ENCODE measurements at regions not wholly inside any gene's neighbourhood (a gene's known extent, or its start where the extent isn't known, plus 50 kb on each side); places are given as distances from the start of the nearest gene placed in this dataset.
"Not testable (repeated sequence)": the region's sequence is repeated elsewhere in the genome, so short reads cannot be mapped to it uniquely, and the experiment has no call there.

GRCh38 chr5:96497027-96497426 is 64.0 kb upstream of the PCSK1 start:
- H3K36me3 ChIP-seq (ENCODE audit: control insufficient read depth, insufficient read depth, low read length); H4K8ac ChIP-seq (ENCODE audit: low read depth, low read length); H4K5ac ChIP-seq (ENCODE audit: low read length); H3K79me2 ChIP-seq (ENCODE audit: control insufficient read depth, insufficient read depth, low read length); H3K4me3 ChIP-seq (ENCODE audit: low read length); H2BK120ac ChIP-seq (ENCODE audit: low read depth, low read length); H3K4me1 ChIP-seq (ENCODE audit: control insufficient read depth, low read depth, low read length); H3K18ac ChIP-seq (ENCODE audit: low read length); H3K9ac ChIP-seq (ENCODE audit: low read length); H3K27me3 ChIP-seq (ENCODE audit: insufficient read depth, low read length, poor library complexity); H3K4ac ChIP-seq (ENCODE audit: low read depth, low read length); H2AK5ac ChIP-seq (ENCODE audit: low read length); H3K56ac ChIP-seq (ENCODE audit: low read length); H3K79me1 ChIP-seq (ENCODE audit: low read length); DNase-seq; H2BK15ac ChIP-seq (replicated peaks; ENCODE audit: low read depth); H2BK5ac ChIP-seq (ENCODE audit: low read length); H3K23ac ChIP-seq (ENCODE audit: low read length); H3K4me2 ChIP-seq (ENCODE audit: low read length); H3K27ac ChIP-seq (ENCODE audit: low read depth, low read length): not testable (repeated sequence)
- no CpG with 5 or more reads among the region's 1 CpG for WGBS (ENCODE audit: extremely low coverage, insufficient coverage, low lambda C conversion rate)

GRCh38 chr5:96499753-96500345 is 66.8 kb upstream of the PCSK1 start:
- no peak for DNase-seq
- Histone ChIP-seq H4K5ac (ENCODE audit: low read length) (no peak overlapping the region), H3K9ac (ENCODE audit: low read length) (no peak overlapping the region), H2BK5ac (ENCODE audit: low read length) (no peak overlapping the region), H4K8ac (ENCODE audit: low read depth, low read length) (no peak overlapping the region), H2BK15ac (replicated peaks; ENCODE audit: low read depth) (no peak overlapping the region), H3K4ac (ENCODE audit: low read depth, low read length) (no peak overlapping the region), H3K36me3 (ENCODE audit: control insufficient read depth, insufficient read depth, low read length) (no peaks in the 10 kb centered on the region), H3K79me1 (ENCODE audit: low read length) (no peaks in the 10 kb centered on the region), H3K79me2 (ENCODE audit: control insufficient read depth, insufficient read depth, low read length) (no peaks in the 10 kb centered on the region), H3K4me1 (ENCODE audit: control insufficient read depth, low read depth, low read length) (no peaks in the 10 kb centered on the region), H3K56ac (ENCODE audit: low read length) (no peak overlapping the region), H3K27ac (ENCODE audit: low read depth, low read length) (no peak overlapping the region), H3K23ac (ENCODE audit: low read length) (no peak overlapping the region), H3K27me3 (ENCODE audit: insufficient read depth, low read length, poor library complexity) (no peaks in the 10 kb centered on the region), H3K18ac (ENCODE audit: low read length) (no peak overlapping the region), H2BK120ac (ENCODE audit: low read depth, low read length) (no peak overlapping the region), H3K4me3 (ENCODE audit: low read length) (no peak overlapping the region), H2AK5ac (ENCODE audit: low read length) (no peak overlapping the region), H3K4me2 (ENCODE audit: low read length) (no peak overlapping the region)
- no CpG with 5 or more reads among the region's 8 CpGs for WGBS (ENCODE audit: extremely low coverage, insufficient coverage, low lambda C conversion rate)

- H4K5ac ChIP-seq (ENCODE audit: low read length), result no peak overlapping the region
Observed at GRCh38 chr5:96501991-96502646, 69.1 kb upstream of the PCSK1 start.

GRCh38 chr5:96503501-96504236 is 70.6 kb upstream of the PCSK1 start:
- no peak for DNase-seq
- no peak overlapping the region for H2BK120ac ChIP-seq (ENCODE audit: low read depth, low read length)
- no peak overlapping the region for H3K4ac ChIP-seq (ENCODE audit: low read depth, low read length)
- no peak overlapping the region for H3K9ac ChIP-seq (ENCODE audit: low read length)
- H3K36me3 ChIP-seq (ENCODE audit: control insufficient read depth, insufficient read depth, low read length), result no peaks in the 10 kb centered on the region
- no peak overlapping the region for H2BK15ac ChIP-seq (replicated peaks; ENCODE audit: low read depth)
- no peak overlapping the region for H3K23ac ChIP-seq (ENCODE audit: low read length)
- H2AK5ac ChIP-seq (ENCODE audit: low read length), result no peak overlapping the region
- H2BK5ac ChIP-seq (ENCODE audit: low read length), result no peak overlapping the region
- no peak overlapping the region for H4K8ac ChIP-seq (ENCODE audit: low read depth, low read length)
- H3K79me2 ChIP-seq (ENCODE audit: control insufficient read depth, insufficient read depth, low read length), result no peaks in the 10 kb centered on the region
- H3K4me1 ChIP-seq (ENCODE audit: control insufficient read depth, low read depth, low read length), result no peaks in the 10 kb centered on the region
- no peaks in the 10 kb centered on the region for H3K27me3 ChIP-seq (ENCODE audit: insufficient read depth, low read length, poor library complexity)
- no CpG with 5 or more reads among the region's 15 CpGs for WGBS (ENCODE audit: extremely low coverage, insufficient coverage, low lambda C conversion rate)
- no peak overlapping the region for H4K5ac ChIP-seq (ENCODE audit: low read length)
- no peak overlapping the region for H3K18ac ChIP-seq (ENCODE audit: low read length)
- H3K4me3 ChIP-seq (ENCODE audit: low read length), result no peak overlapping the region
- no peak overlapping the region for H3K4me2 ChIP-seq (ENCODE audit: low read length)
- no peaks in the 10 kb centered on the region for H3K79me1 ChIP-seq (ENCODE audit: low read length)
- no peak overlapping the region for H3K56ac ChIP-seq (ENCODE audit: low read length)
- no peak overlapping the region for H3K27ac ChIP-seq (ENCODE audit: low read depth, low read length)

More at GRCh38 chr5:96501991-96502646, 69.1 kb upstream of the PCSK1 start:
- H3K36me3 ChIP-seq (ENCODE audit: control insufficient read depth, insufficient read depth, low read length), result no peaks in the 10 kb centered on the region
- no peak overlapping the region for H3K23ac ChIP-seq (ENCODE audit: low read length)
- H3K56ac ChIP-seq (ENCODE audit: low read length), result no peak overlapping the region
- H2BK15ac ChIP-seq (replicated peaks; ENCODE audit: low read depth), result no peak overlapping the region
- no peaks in the 10 kb centered on the region for H3K79me2 ChIP-seq (ENCODE audit: control insufficient read depth, insufficient read depth, low read length)
- no peak overlapping the region for H3K9ac ChIP-seq (ENCODE audit: low read length)
- no CpG with 5 or more reads among the region's 1 CpG for WGBS (ENCODE audit: extremely low coverage, insufficient coverage, low lambda C conversion rate)
- H2BK120ac ChIP-seq (ENCODE audit: low read depth, low read length), result no peak overlapping the region
- H2BK5ac ChIP-seq (ENCODE audit: low read length), result no peak overlapping the region
- H4K8ac ChIP-seq (ENCODE audit: low read depth, low read length), result no peak overlapping the region
- no peaks in the 10 kb centered on the region for H3K79me1 ChIP-seq (ENCODE audit: low read length)
- no peak for DNase-seq
- H3K27ac ChIP-seq (ENCODE audit: low read depth, low read length), result no peak overlapping the region
- no peak overlapping the region for H3K18ac ChIP-seq (ENCODE audit: low read length)
- H3K27me3 ChIP-seq (ENCODE audit: insufficient read depth, low read length, poor library complexity), result no peaks in the 10 kb centered on the region
- no peaks in the 10 kb centered on the region for H3K4me1 ChIP-seq (ENCODE audit: control insufficient read depth, low read depth, low read length)
- no peak overlapping the region for H3K4me3 ChIP-seq (ENCODE audit: low read length)
- no peak overlapping the region for H3K4me2 ChIP-seq (ENCODE audit: low read length)
- no peak overlapping the region for H3K4ac ChIP-seq (ENCODE audit: low read depth, low read length)
- no peak overlapping the region for H2AK5ac ChIP-seq (ENCODE audit: low read length)

- no peak overlapping the region for H3K9ac ChIP-seq (ENCODE audit: low read length)
Observed at GRCh38 chr5:96506376-96506775, 73.3 kb upstream of the PCSK1 start.

More at GRCh38 chr5:96506376-96506775, 73.3 kb upstream of the PCSK1 start:
- Histone ChIP-seq H3K56ac (ENCODE audit: low read length) (no peak overlapping the region), H3K4me1 (ENCODE audit: control insufficient read depth, low read depth, low read length) (no peaks in the 10 kb centered on the region), H3K4ac (ENCODE audit: low read depth, low read length) (no peak overlapping the region), H2AK5ac (ENCODE audit: low read length) (no peak overlapping the region), H4K5ac (ENCODE audit: low read length) (no peak overlapping the region), H3K27ac (ENCODE audit: low read depth, low read length) (no peak overlapping the region), H2BK120ac (ENCODE audit: low read depth, low read length) (no peak overlapping the region), H2BK15ac (replicated peaks; ENCODE audit: low read depth) (no peak overlapping the region), H3K79me2 (ENCODE audit: control insufficient read depth, insufficient read depth, low read length) (no peaks in the 10 kb centered on the region), H3K36me3 (ENCODE audit: control insufficient read depth, insufficient read depth, low read length) (no peaks in the 10 kb centered on the region), H3K4me3 (ENCODE audit: low read length) (no peak overlapping the region), H3K79me1 (ENCODE audit: low read length) (no peaks in the 10 kb centered on the region), H2BK5ac (ENCODE audit: low read length) (no peak overlapping the region), H3K4me2 (ENCODE audit: low read length) (no peak overlapping the region), H4K8ac (ENCODE audit: low read depth, low read length) (no peak overlapping the region), H3K18ac (ENCODE audit: low read length) (no peak overlapping the region), H3K23ac (ENCODE audit: low read length) (no peak overlapping the region), H3K27me3 (ENCODE audit: insufficient read depth, low read length, poor library complexity) (no peaks in the 10 kb centered on the region)
- no peak for DNase-seq
- WGBS (ENCODE audit: extremely low coverage, insufficient coverage, low lambda C conversion rate), result no CpG with 5 or more reads among the region's 1 CpG
